Neutrophil (primary cell): ENCODE measurements at regions not wholly inside any gene's neighbourhood (a gene's known extent, or its start where the extent isn't known, plus 50 kb on each side); places are given as distances from the start of the nearest gene placed in this dataset.

Experiments used
- H3K27ac ChIP-seq: fragments of 200-600 bp; sonication (generic); 2 replicates; pipeline ENCODE4 v1.5.1; 2016; ENCODE audit warnings: mild to moderate bottlenecking, moderate library complexity
- H3K27me3 ChIP-seq: fragments of 200-600 bp; sonication (generic); 2 replicates; pipeline ENCODE4 v1.6.0; 2016; ENCODE audit warnings: mild to moderate bottlenecking
- H3K36me3 ChIP-seq: fragments of 200-600 bp; sonication (generic); 2 replicates; pipeline ENCODE4 v1.5.1; 2017
- H3K4me1 ChIP-seq, 2 experiments: fragments of 200-600 bp in 1 of 2; sonication (generic) in 1 of 2; 1 replicate in 1 of 2; 2 replicates in 1 of 2; pipeline versions ENCODE4 v1.5.1 to v1.6.1; 2013 to 2016; ENCODE audit warnings: low read depth in 1 of 2, low read length in 1 of 2, mild to moderate bottlenecking in 1 of 2, moderate library complexity in 1 of 2; ENCODE audit not compliant: control insufficient read depth in 1 of 2, insufficient read depth in 1 of 2
- H3K4me3 ChIP-seq, 2 experiments: fragments of 200-600 bp in 1 of 2; sonication (generic) in 1 of 2; 1 replicate in 1 of 2; 2 replicates in 1 of 2; pipeline ENCODE4 v1.5.1; 2013 to 2016; ENCODE audit warnings: low read depth in 1 of 2, low read length in 1 of 2, mild to moderate bottlenecking in 1 of 2, moderate library complexity in 1 of 2
- H3K9me3 ChIP-seq: fragments of 200-600 bp; sonication (generic); 2 replicates; pipeline ENCODE4 v1.5.1; 2016
- CTCF ChIP-seq: fragments of 200-600 bp; sonication (generic); IDR thresholded peaks from 2 replicates; pipeline ENCODE4 v1.5.1; 2016; ENCODE audit warnings: antibody characterized with exemption

GRCh38 chr21:16580661-16581060, 850.9 kb downstream of the USP25 start:
- TF ChIP-seq CTCF = no peak
- H3K36me3 ChIP-seq = no peaks in the 10 kb centered on the region
- H3K9me3 ChIP-seq = no peaks in the 10 kb centered on the region
- no peaks in the 10 kb centered on the region for H3K4me1 ChIP-seq
- no peak overlapping the region for H3K27ac ChIP-seq
- H3K4me3 ChIP-seq = no peak overlapping the region
- H3K27me3 ChIP-seq = no peaks in the 10 kb centered on the region

GRCh38 chr21:16583556-16583955, 853.8 kb downstream of the USP25 start:
- Histone ChIP-seq H3K27me3 (no peaks in the 10 kb centered on the region), H3K27ac (no peak overlapping the region), H3K9me3 (no peaks in the 10 kb centered on the region), H3K36me3 (no peaks in the 10 kb centered on the region), H3K4me1 (no peaks in the 10 kb centered on the region), H3K4me3 (no peak overlapping the region)
- TF ChIP-seq CTCF = no peak

- Histone ChIP-seq H3K27ac (no peak overlapping the region), H3K27me3 (no peaks in the 10 kb centered on the region), H3K4me1 (no peaks in the 10 kb centered on the region), H3K36me3 (no peaks in the 10 kb centered on the region), H3K9me3 (no peaks in the 10 kb centered on the region), H3K4me3 (no peak overlapping the region)
- no peak for TF ChIP-seq CTCF
Measured at GRCh38 chr21:16584756-16585155, 855.0 kb downstream of the USP25 start.

GRCh38 chr21:16585896-16586295, 856.1 kb downstream of the USP25 start:
- no peaks in the 10 kb centered on the region for H3K27me3 ChIP-seq
- no peaks in the 10 kb centered on the region for H3K9me3 ChIP-seq
- H3K27ac ChIP-seq = no peak overlapping the region
- no peaks in the 10 kb centered on the region for H3K36me3 ChIP-seq
- no peak overlapping the region for H3K4me3 ChIP-seq
- no peak for TF ChIP-seq CTCF
- no peaks in the 10 kb centered on the region for H3K4me1 ChIP-seq

GRCh38 chr21:16587141-16587581, 857.4 kb downstream of the USP25 start:
- H3K27ac ChIP-seq = no peak overlapping the region
- no peaks in the 10 kb centered on the region for H3K4me1 ChIP-seq
- H3K9me3 ChIP-seq = no peaks in the 10 kb centered on the region
- H3K4me3 ChIP-seq = no peak overlapping the region
- TF ChIP-seq CTCF = no peak
- no peaks in the 10 kb centered on the region for H3K36me3 ChIP-seq
- H3K27me3 ChIP-seq = no peaks in the 10 kb centered on the region
